Stimulated activated naive CD4-positive, alpha-beta T cell treated with Interleukin-2 at 50 U/mL for 16 hours (primary cell): ENCODE measurements at regions not wholly inside any gene's neighbourhood (a gene's known extent, or its start where the extent isn't known, plus 50 kb on each side); places are given as distances from the start of the nearest gene placed in this dataset.

Experiments used
- DNase-seq: peaks from one replicate; lab custom pipeline; 2025; lab: John Stamatoyannopoulos, UW

DNA sequence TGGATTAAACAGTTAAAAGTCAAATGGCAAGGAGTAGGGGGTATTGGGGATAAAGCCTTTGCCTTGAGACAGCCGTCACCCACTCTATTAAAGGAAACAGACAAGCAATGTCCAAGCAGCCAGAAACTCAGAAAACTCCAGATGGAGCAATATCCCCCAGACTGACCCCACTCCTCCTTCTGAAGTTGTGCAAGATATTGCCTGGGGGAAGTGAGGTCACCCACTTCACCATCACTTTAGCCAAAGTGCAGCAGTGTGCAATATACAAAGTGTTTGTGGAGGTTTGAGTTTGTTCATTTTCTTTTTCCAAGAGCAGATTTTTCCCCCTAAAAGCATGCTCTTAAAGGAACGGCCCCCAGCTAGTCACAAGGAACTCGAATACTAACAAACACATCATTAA is 125.1 kb downstream of the ETS2 start:
- DNase-seq: no peak

DNA sequence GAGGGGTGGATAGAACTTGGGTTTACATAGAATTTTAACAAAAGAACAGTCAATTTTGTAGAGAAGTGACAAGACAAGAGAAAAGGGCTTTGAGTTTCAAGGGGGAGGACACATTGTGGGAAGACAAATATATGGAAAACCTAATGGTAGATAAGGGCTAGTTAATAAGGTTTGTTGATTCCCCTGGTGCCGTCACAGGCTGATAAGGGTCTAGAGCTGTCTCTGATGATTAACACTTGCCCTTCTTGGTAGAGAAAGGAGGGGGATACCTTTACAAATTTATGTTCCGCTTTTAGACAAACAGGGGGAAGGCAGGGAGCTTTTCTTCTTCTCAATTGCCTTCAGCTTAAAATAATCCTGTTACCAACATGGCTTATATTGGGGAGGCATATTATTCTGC is 124.3 kb downstream of the ETS2 start:
- DNase-seq: no peak

DNA sequence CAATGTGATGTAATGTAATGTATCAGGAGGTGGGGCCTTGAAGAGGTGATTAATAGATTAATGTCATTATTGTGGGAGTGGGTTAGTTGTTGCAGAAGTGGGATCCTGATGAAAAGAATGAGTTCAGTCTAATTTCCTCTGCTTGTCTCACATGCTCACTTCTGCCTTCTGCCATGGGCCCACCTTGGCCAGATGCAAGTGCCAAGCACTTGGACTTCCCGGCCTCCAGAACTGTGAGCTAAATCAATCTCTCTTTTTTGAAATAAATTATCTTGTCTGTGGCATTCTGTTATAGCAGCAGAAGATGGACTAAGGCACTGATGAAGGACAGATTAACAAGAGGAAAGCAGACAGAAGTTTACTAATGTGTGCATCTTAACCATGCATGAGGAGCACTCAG is 123.9 kb downstream of the ETS2 start:
- no peak for DNase-seq

- DNase-seq: no peak
Measured at GRCh38 chr21:38929142-38929541, 123.4 kb downstream of the ETS2 start.

DNA sequence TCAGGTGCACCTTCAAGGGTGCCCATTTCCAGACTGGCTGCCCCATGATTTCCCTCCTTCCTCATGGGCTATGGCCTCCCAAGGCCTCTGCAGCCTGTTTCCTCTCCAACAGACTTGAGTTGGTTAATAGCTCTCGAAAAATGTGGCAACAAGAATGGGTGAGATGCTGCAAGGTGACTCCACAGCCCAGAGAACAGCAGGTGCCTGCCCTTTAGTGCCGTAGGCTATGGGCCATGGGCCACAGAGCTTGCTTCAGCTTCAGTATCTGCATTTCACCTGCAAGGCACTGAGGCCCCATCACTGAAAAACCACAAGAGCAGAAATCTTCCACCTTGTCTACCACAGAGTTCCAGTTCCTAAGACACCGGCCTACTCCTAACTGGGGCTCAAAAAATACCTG is 122.0 kb downstream of the ETS2 start:
- no peak for DNase-seq

DNA sequence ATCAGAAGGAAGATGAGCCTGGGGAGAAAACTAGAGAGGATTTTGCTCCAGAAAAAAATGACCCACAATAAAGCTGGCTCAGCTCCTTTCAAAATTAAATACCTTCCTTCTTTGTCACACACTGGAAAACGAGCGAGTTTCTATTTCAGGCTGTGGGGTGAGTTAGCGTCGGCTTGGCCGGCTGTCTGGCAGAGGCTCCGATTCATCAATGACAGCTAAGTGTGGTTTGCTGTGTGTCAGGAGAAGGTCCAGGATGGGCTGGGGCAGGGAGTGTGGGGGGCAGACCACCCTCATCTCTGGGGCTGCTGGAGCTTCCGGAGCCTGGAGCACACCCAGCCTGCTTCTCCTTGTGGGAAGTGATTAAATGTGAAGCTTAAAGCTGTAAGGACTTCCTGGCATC is 120.2 kb downstream of the ETS2 start:
- DNase-seq: no peak

- DNase-seq: no peak
Measured at GRCh38 chr21:38925478-38925877, 119.7 kb downstream of the ETS2 start.

GRCh38 chr21:38924954-38925353 is 119.2 kb downstream of the ETS2 start:
- DNase-seq: no peak

- no peak for DNase-seq
Measured at GRCh38 chr21:38923429-38923828, 117.7 kb downstream of the ETS2 start.

- DNase-seq: no peak
Measured at GRCh38 chr21:38922474-38923235, 116.9 kb downstream of the ETS2 start.

GRCh38 chr21:38921511-38922251 is 116.0 kb downstream of the ETS2 start:
- DNase-seq: no peak

DNA sequence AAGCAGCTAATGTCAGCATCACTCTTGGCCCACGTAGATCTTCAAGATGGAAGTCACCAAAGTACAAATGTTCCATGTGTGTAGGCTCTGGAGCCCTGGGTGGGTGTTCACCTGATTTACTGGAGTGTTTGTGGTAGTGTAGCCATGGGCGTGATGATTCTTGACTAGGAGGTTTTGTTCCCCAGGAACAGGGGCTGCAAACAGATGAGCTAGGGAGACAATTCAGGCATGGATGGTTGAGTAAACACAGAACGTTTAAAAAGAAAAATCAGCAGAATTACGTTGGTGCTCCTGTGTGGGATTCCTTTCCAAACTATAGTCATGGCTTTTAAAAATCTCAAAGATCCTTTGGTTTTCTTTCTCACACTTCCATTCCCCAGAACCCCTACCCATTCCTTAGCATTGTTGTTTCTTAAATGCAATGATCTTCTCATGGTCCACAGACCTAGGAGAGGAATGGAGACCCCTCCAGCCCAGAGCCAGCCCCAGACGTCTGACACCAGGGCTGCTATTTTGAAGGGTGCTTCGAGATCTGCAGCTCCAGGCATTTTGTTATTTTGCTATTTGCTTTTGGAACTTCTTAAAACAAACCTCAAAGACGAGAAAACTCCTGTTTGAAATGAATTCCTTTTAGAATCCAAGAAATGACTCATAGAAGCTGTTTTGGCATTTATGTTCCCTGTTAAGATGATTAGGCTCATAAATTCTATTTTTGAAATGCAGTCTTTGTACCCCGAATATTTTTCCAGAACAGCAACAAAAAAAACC is 115.1 kb downstream of the ETS2 start:
- DNase-seq: no peak

DNA sequence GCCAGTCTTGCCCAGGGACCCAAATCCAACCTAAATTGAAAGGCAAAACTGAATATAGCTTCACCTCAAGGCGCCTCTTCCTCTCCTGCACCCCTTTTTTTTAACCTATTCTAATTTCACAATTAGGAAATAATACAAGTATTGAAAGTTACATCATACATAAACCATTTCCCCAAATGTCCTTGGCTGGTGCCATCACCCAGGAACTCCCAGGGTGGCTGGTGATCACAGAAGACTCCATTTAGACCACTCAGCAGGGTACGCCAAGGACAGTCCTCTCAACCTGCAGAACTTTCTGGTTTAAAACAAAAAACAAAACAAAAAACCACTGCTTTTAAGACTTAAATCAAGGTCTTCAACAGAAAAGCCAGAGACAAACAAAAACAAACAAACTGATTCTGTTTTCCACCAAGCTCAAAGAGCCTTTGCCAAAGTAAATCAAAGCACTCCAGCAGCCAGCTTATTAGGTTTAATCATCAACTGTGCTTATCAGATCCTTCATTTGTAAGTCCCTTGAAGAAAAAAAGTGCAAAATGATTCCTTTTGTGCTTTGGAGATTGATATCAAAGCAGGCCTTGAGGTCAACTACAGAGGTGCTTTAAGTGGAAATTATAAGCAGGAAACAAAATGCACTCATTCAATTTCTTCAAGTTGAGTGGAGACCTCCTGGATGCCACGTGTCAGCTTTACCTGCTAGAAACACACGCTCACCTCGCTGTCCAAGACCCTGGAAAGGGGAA is 113.0 kb downstream of the ETS2 start:
- no peak for DNase-seq

- no peak for DNase-seq
Measured at GRCh38 chr21:38917043-38917774, 111.5 kb downstream of the ETS2 start.

- DNase-seq: no peak
Measured at GRCh38 chr21:38916214-38916964, 110.7 kb downstream of the ETS2 start.

DNA sequence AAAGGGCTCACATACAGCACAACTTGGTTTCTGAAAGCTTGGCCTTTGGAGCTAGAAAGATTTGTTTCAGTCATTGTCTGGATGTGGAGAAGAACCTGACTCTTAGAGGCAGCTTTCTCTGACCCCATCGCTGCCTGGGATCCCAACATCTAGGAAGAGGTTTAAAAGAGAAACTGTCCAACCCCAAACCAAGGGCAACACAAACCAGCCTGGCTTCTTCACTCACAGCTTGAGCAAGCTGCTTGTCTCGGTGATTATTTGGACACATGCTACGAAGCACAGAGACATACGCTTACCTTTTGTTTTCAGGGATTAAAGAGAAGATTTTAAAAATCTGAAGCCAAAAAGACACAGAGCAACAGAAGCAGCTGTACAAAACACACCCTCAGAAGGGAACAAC is 109.8 kb downstream of the ETS2 start:
- DNase-seq: no peak

- DNase-seq: no peak
Measured at GRCh38 chr21:38914528-38915293, 109.0 kb downstream of the ETS2 start.

DNA sequence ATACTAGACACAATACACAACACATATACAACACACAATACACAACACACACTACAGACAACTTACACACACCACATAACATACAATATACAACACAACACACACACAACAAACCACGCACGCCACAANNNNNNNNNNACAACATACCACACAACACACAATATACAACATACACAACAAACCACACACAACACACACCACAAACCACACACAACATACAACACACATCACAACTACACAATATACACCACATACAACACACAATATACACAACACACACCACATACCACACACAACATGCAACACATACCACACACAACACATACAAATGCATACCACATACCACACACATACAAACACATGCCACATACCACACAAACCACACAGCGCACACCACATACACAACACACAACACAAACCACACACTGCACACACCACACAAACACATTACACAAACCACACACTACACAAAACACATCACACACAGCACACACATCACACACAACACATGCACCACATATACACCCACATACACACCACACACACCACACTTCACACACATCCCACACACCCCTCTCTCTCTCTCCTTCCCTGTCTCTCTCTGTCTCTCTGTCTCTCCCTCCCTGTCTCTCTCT is 108.3 kb downstream of the ETS2 start:
- DNase-seq: no peak

GRCh38 chr21:38913120-38913892 is 107.6 kb downstream of the ETS2 start:
- no peak for DNase-seq
